H9 (cell line): ENCODE measurements at regions not wholly inside any gene's neighbourhood (a gene's known extent, or its start where the extent isn't known, plus 50 kb on each side); places are given as distances from the start of the nearest gene placed in this dataset.

Experiments used
- DNase-seq: peaks from one replicate; pipeline ENCODE4 v3.0.0-alpha.2; 2017
- H2AFZ ChIP-seq: one replicate; pipeline ENCODE4 v1.6.1; 2013; ENCODE audit warnings: mild to moderate bottlenecking, low read length, control low read depth, moderate library complexity
- H2AK5ac ChIP-seq: 2 replicates; pipeline ENCODE4 v1.6.1; 2013; ENCODE audit warnings: low read length, control low read depth, mixed read lengths; ENCODE audit not compliant: insufficient read length
- H2BK120ac ChIP-seq: one replicate; pipeline ENCODE4 v1.6.1; 2013; ENCODE audit warnings: low read depth, mild to moderate bottlenecking, low read length, control low read depth, inconsistent platforms; ENCODE audit not compliant: poor library complexity, severe bottlenecking
- H2BK12ac ChIP-seq: 2 replicates; pipeline ENCODE4 v1.6.1; 2013; ENCODE audit warnings: low read length, control low read depth, mixed read lengths, low read depth; ENCODE audit not compliant: insufficient read length
- H2BK15ac ChIP-seq: 2 replicates; pipeline ENCODE4 v1.6.1; 2013; ENCODE audit warnings: low read depth, low read length, control low read depth
- H2BK20ac ChIP-seq: one replicate; pipeline ENCODE4 v1.6.1; 2013; ENCODE audit warnings: low read depth, mild to moderate bottlenecking, low read length, control low read depth, inconsistent platforms; ENCODE audit not compliant: poor library complexity, severe bottlenecking
- H2BK5ac ChIP-seq: 2 replicates; pipeline ENCODE4 v1.6.1; 2013; ENCODE audit warnings: low read length, control low read depth, mixed read lengths; ENCODE audit not compliant: insufficient read length
- H3K14ac ChIP-seq: 2 replicates; pipeline ENCODE4 v1.6.1; 2013; ENCODE audit warnings: low read length, control low read depth; ENCODE audit not compliant: insufficient read depth
- H3K18ac ChIP-seq: 2 replicates; pipeline ENCODE4 v1.6.1; 2013; ENCODE audit warnings: low read depth, mild to moderate bottlenecking, mixed read lengths, low read length, control low read depth; ENCODE audit not compliant: insufficient read length
- H3K23ac ChIP-seq: 2 replicates; pipeline ENCODE4 v1.6.1; 2013; ENCODE audit warnings: low read length, control low read depth, mixed read lengths, low read depth; ENCODE audit not compliant: insufficient read length
- H3K23me2 ChIP-seq: 2 replicates; pipeline ENCODE4 v1.6.1; 2013; ENCODE audit warnings: low read depth, mild to moderate bottlenecking, mixed read lengths, low read length, control low read depth; ENCODE audit not compliant: insufficient read length, poor library complexity, severe bottlenecking
- H3K27ac ChIP-seq: 2 replicates; pipeline ENCODE4 v1.5.1; 2013; ENCODE audit warnings: low read length, control low read depth, mixed read lengths, low read depth; ENCODE audit not compliant: insufficient read length
- H3K27me3 ChIP-seq: 2 replicates; pipeline ENCODE4 v1.6.1; 2013; ENCODE audit warnings: low read length, control low read depth, inconsistent platforms; ENCODE audit not compliant: insufficient read depth
- H3K4ac ChIP-seq: 2 replicates; pipeline ENCODE4 v1.6.1; 2013; ENCODE audit warnings: low read depth, mild to moderate bottlenecking, control low read depth, inconsistent platforms, low read length, moderate library complexity
- H3K4me1 ChIP-seq: 2 replicates; pipeline ENCODE4 v1.6.1; 2013; ENCODE audit warnings: low read length, control low read depth, inconsistent platforms; ENCODE audit not compliant: insufficient read depth
- H3K4me2 ChIP-seq: 2 replicates; pipeline ENCODE4 v1.6.1; 2013; ENCODE audit warnings: low read length, control low read depth, mixed read lengths; ENCODE audit not compliant: insufficient read length, insufficient read depth
- H3K56ac ChIP-seq: 2 replicates; pipeline ENCODE4 v1.6.1; 2013; ENCODE audit warnings: low read depth, mild to moderate bottlenecking, mixed read lengths, low read length, control low read depth; ENCODE audit not compliant: insufficient read length
- H3K79me1 ChIP-seq: 2 replicates; pipeline ENCODE4 v1.6.1; 2013; ENCODE audit warnings: low read depth, mild to moderate bottlenecking, moderate library complexity, low read length, control low read depth, inconsistent platforms; ENCODE audit not compliant: insufficient read depth, poor library complexity, severe bottlenecking
- H3K79me2 ChIP-seq: 2 replicates; pipeline ENCODE4 v1.6.1; 2013; ENCODE audit warnings: low read length, control low read depth, inconsistent platforms; ENCODE audit not compliant: insufficient read depth
- H3K9ac ChIP-seq: 2 replicates; pipeline ENCODE4 v1.6.1; 2013; ENCODE audit warnings: low read length, control low read depth, mixed read lengths; ENCODE audit not compliant: insufficient read length; ENCODE audit errors: extremely low read depth
- H3K9me3 ChIP-seq: one replicate; pipeline ENCODE4 v1.6.1; 2013; ENCODE audit warnings: low read depth, low read length, inconsistent platforms; ENCODE audit not compliant: control insufficient read depth
- H3T11ph ChIP-seq: one replicate; pipeline ENCODE4 v1.6.1; 2013; ENCODE audit warnings: mild to moderate bottlenecking, low read length, control low read depth, inconsistent platforms
- H4K20me1 ChIP-seq: one replicate; pipeline ENCODE4 v1.6.1; 2013; ENCODE audit not compliant: control insufficient read depth, insufficient read length, insufficient read depth
- H4K5ac ChIP-seq: 2 replicates; pipeline ENCODE4 v1.6.1; 2013; ENCODE audit warnings: low read depth, mild to moderate bottlenecking, mixed read lengths, low read length, control low read depth; ENCODE audit not compliant: insufficient read length
- H4K8ac ChIP-seq: replicated peaks from 2 replicates; pipeline ENCODE4 v1.6.1; 2013; ENCODE audit warnings: low read length, control low read depth, mixed read lengths, low read depth; ENCODE audit not compliant: insufficient read length
- H4K91ac ChIP-seq: 2 replicates; pipeline ENCODE4 v1.6.1; 2013; ENCODE audit warnings: low read depth, mild to moderate bottlenecking, moderate library complexity, mixed read lengths, low read length, control low read depth; ENCODE audit not compliant: insufficient read length
- H3K27ac Mint-ChIP-seq, 3 experiments: 2 replicates in 2 of 3; 3 replicates in 1 of 3; pipeline ENCODE4 v1.8.0; 2020 to 2021; ENCODE audit warnings: mixed read lengths in 3 of 3, mild to moderate bottlenecking in 1 of 3, moderate library complexity in 1 of 3
- H3K27me3 Mint-ChIP-seq: 2 replicates; pipeline ENCODE4 v1.8.0; 2021; ENCODE audit warnings: low read depth, mild to moderate bottlenecking, moderate library complexity, mixed read lengths
- H3K36me3 Mint-ChIP-seq, 3 experiments: 2 replicates in 2 of 3; 3 replicates in 1 of 3; pipeline ENCODE4 v1.8.0; 2020 to 2021; ENCODE audit warnings: low read depth in 3 of 3, mixed read lengths in 3 of 3; ENCODE audit not compliant: insufficient read depth in 1 of 3
- H3K4me1 Mint-ChIP-seq, 2 experiments: 2 replicates each; pipeline ENCODE4 v1.8.0; 2020; ENCODE audit warnings: mixed read lengths in 2 of 2
- H3K4me3 Mint-ChIP-seq, 2 experiments: 2 replicates in 1 of 2; 3 replicates in 1 of 2; pipeline ENCODE4 v1.8.0; 2020 to 2021; ENCODE audit warnings: mild to moderate bottlenecking in 2 of 2, mixed read lengths in 2 of 2, moderate library complexity in 1 of 2
- H3K9me3 Mint-ChIP-seq, 2 experiments: 2 replicates in 1 of 2; 3 replicates in 1 of 2; pipeline ENCODE4 v1.8.0; 2020; ENCODE audit warnings: mild to moderate bottlenecking in 2 of 2, mixed read lengths in 2 of 2, moderate library complexity in 1 of 2
- CTCF ChIP-seq: fragments of 200-600 bp; sonication (generic); conservative IDR thresholded peaks from 3 replicates; pipeline ENCODE4 v1.8.0; 2021; ENCODE audit warnings: antibody characterized with exemption, mild to moderate bottlenecking
- WGBS: extraction: QIAGEN DNeasy Blood & Tissue Kit; methylation state at CpG from one replicate; pipeline ENCODE4 v1.1.7; 2013; ENCODE audit warnings: missing lambda C conversion rate, low lambda C conversion rate, mixed read lengths; ENCODE audit not compliant: insufficient read length; ENCODE audit errors: extremely low coverage; 5-methylcytosine and 5-hydroxymethylcytosine counted together

GRCh38 chr18:48460929-48461583 is 51.9 kb upstream of the ZBTB7C start:
- no peak overlapping the region for H2BK5ac ChIP-seq
- no peak overlapping the region for H3K9ac ChIP-seq
- no peaks in the 10 kb centered on the region for H3K27me3 ChIP-seq
- H2BK15ac ChIP-seq = no peak overlapping the region
- no peaks in the 10 kb centered on the region for H3K9me3 Mint-ChIP-seq
- no peak overlapping the region for H3K4me2 ChIP-seq
- H4K8ac ChIP-seq = no peak overlapping the region
- H3K79me1 ChIP-seq = no peaks in the 10 kb centered on the region
- H3K4me1 ChIP-seq = no peaks in the 10 kb centered on the region
- H3K4me3 Mint-ChIP-seq = no peak overlapping the region
- H3K18ac ChIP-seq = no peak overlapping the region
- H3T11ph ChIP-seq = no peak overlapping the region
- no peaks in the 10 kb centered on the region for H3K9me3 ChIP-seq
- no peak overlapping the region for H3K23ac ChIP-seq
- no CpG with 5 or more reads among the region's 3 CpGs for WGBS
- no peak overlapping the region for H3K27ac ChIP-seq
- DNase-seq = no peak
- no peaks in the 10 kb centered on the region for H4K20me1 ChIP-seq
- no peak overlapping the region for H2BK12ac ChIP-seq
- H2BK120ac ChIP-seq = no peak overlapping the region
- no peaks in the 10 kb centered on the region for H3K36me3 Mint-ChIP-seq
- no peak overlapping the region for H2AK5ac ChIP-seq
- TF ChIP-seq CTCF = no peak
- no peak overlapping the region for H3K4ac ChIP-seq
- H4K91ac ChIP-seq = no peak overlapping the region
- no peak overlapping the region for H3K27ac Mint-ChIP-seq
- peaks cover 10% of the 10 kb centered on the region for H3K27me3 Mint-ChIP-seq
- no peak overlapping the region for H3K56ac ChIP-seq
- H4K5ac ChIP-seq = no peak overlapping the region
- H3K14ac ChIP-seq = no peak overlapping the region
- H2AFZ ChIP-seq = no peak overlapping the region
- no peaks in the 10 kb centered on the region for H3K23me2 ChIP-seq
- H3K4me1 Mint-ChIP-seq = peaks cover 0 to 2% of the 10 kb centered on the region in 2 experiments; a peak in 1 of 4 replicates
- no peaks in the 10 kb centered on the region for H3K79me2 ChIP-seq
- H2BK20ac ChIP-seq = no peak overlapping the region
